B cell (primary cell): ENCODE measurements at regions not wholly inside any gene's neighbourhood (a gene's known extent, or its start where the extent isn't known, plus 50 kb on each side); places are given as distances from the start of the nearest gene placed in this dataset.

Source experiments
- CTCF ChIP-seq: fragments of 200-600 bp; IDR thresholded peaks from one replicate; pipeline ENCODE4 v1.8.0; 2022; ENCODE audit warnings: antibody characterized with exemption, mild to moderate bottlenecking
- EZH2 ChIP-seq: IDR thresholded peaks from 2 replicates; pipeline ENCODE4 v1.6.1; 2012; ENCODE audit warnings: borderline replicate concordance, low read depth, mild to moderate bottlenecking, moderate library complexity, low read length; ENCODE audit not compliant: insufficient read depth, poor library complexity, severe bottlenecking

- TF ChIP-seq CTCF (no peak), EZH2 (no peak)
These were observed 378.6 kb downstream of the VPS13C start for GRCh38 chr15:61681676-61682075.
